Inflammatory macrophage (primary cell): ENCODE measurements at regions not wholly inside any gene's neighbourhood (a gene's known extent, or its start where the extent isn't known, plus 50 kb on each side); places are given as distances from the start of the nearest gene placed in this dataset.

Experiments used
- DNase-seq, 2 donors: peaks; one replicate each; pipeline ENCODE4 v3.0.0-alpha.2; 2020 to 2022

DNA sequence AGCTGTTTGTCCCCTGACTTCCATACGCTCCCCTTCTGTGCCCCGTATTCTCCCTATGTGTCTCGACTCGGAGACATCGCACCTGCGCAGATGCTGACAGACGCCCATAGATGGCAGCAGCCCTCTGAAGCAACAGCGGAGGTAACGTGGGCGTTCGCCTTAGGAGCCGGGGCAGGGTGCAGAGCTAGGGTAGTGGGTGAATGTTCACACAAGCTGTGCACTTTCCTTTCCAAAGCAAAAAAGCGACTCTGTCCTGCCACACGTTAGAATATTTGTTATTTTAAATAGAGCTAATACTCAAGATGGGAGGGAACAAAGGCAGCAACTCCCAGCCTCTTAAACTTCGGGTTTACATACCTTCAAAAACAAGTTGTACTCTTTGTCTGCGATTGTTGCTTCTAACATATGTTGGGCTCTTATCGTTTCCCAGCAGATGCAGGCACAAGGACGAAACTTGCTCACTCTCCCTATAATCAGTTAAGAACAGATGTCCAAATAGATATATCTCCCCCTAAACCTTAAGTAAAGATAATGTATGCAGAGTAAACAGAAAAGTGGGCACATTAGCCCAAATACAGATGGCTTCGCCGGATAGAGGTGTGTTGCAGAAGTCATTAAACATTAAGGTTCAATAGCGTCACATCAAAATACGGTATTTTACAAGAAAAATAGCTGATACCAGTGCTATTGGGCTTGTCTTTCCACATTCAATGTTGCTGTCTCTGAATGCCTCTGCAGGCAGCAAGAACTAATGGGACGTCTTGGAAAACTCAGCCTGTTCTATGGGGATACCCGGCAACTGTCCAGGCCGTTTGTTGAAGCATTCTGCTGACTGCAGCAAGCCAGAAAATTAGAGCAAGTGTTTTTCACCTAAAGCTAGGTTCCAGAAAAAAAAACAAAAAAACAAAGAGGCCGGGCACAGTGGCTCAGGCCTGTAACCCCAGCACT, 340.3 kb upstream of the PRKCQ start:
- DNase-seq: peak; percentile 92 to 98

DNA sequence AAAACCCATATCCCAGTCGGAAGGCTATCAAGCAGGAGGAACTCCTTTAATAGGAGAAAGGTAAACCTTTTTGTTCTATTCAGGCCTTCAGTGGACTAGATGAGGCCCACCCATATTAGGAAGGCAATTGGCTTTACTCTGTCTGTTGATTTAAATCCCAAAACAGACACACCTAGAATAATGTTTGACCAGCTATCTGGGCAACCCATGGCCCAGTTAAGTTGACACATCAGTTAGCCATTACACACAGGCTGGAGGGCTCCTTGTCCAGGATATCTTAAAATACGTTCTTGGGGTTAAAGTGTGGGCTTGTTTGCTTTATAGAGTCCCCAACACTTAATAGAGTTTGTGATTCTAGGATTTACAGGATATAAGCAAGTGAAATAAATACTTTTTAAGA, 339.0 kb upstream of the PRKCQ start:
- DNase-seq: no peak

DNA sequence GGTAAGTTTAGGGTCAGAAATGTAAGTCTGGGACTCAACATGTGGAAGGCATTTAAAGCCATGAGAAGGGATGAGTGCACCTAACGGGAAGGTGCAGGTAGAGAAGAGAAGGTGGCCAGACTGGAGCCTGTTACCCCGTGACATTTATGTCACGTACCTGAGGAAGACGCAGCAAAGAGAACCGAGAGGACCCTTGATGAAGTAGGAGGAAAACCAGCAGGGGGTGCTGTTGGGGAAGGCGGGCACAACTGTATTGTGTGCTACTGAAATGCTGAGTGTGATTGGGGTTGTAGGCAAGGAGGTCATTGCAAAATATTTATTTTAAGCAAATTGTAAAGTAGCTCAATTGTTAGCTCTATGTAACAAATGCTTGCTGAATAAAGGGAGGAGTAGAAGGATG, 338.2 kb upstream of the PRKCQ start:
- peak; percentile 52 to 57 for DNase-seq

DNA sequence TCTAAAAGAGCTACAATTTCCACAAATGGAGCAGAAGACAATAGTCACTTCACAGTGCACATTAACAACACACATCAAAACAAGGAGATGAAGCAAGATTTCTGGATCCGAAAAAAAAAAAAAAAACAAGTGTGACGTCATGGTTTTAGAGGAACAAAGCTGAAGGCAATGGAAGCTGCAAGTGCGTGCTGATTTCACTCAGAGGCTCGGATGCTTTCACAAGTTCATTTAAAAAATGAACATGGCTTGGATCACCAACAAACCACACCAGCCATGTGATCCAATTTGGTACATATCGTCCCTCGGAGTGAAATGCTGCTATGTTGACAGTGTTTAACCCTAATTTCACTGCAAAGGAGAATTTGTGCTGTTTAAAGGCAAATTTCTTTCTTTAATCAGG, 337.0 kb upstream of the PRKCQ start:
- peak; percentile 86 to 92 for DNase-seq

DNA sequence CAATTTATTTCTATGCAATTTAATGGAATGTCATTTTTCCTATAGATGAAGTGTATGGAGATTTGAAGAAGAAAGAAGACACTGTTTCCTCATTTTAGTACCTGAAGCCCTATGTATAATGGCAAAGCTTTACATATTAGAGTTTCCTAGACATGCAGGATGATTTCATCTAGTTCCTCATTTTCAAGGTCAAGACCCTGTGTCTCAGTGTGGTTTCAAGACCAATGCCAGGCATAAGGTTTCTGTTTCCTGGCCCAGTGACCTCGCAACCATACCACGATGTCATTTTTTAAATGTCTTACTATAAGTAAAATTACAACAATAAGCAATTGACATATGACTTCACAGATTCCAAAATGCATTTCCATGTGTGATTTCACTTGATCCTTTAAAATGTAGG, 336.5 kb upstream of the PRKCQ start:
- peak; percentile 53 to 62 for DNase-seq

DNA sequence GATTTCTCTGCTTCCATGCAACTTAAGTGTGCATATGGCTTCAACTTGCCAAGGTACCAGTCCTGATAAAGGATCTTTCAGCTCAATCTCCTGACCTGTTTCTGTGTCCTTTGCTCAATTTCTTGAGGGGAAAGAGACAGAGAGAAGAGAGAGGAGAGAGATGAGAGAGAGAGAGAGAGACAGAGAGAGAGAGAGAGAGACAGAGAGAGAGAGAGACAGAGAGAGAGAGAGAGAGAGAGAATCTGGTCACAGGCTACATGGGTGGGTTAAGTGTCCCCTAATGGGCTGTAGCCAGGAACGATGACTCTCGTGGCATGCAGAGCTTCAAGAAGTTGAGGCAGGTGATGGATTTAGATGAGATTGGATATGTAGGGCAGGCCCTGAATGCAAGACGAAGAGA, 335.2 kb upstream of the PRKCQ start:
- no peak for DNase-seq

DNA sequence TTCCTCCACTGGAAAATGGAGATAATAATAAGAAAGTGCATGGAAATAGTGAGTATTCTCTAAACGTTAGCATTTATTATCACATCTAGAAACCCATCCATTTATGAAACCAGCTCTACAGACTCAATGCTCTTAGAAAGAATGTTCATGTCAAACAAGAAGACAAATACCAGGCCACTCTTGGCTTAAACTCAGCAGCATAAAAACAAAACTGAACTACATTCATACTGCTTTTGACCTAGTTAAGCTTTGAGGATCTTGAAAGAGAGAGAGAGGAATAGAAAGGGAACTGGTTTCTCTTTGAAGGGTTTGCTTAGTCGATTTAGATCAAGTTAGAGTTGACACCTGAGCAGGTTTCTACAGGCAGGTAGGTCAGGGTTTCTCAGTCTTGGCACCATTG, 332.9 kb upstream of the PRKCQ start:
- DNase-seq: no peak

DNA sequence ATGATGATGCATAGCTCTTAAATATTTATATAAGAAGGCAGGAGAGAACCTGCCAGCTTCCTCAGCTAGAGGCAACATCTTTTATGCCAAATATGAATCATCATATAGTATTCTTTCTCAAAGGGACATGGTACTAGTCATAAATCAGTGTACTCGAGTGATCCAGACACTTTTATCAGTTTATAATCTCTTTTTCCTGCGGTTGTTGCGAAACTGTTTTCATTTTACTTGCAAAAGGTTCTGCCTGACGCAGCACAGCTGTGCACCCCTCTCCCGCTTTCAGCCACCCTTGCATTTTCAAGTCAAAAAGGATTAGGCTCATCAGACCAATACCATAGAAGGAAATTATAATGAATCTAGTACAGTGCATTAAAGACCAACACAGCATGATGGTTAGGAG, 332.3 kb upstream of the PRKCQ start:
- no peak for DNase-seq

DNA sequence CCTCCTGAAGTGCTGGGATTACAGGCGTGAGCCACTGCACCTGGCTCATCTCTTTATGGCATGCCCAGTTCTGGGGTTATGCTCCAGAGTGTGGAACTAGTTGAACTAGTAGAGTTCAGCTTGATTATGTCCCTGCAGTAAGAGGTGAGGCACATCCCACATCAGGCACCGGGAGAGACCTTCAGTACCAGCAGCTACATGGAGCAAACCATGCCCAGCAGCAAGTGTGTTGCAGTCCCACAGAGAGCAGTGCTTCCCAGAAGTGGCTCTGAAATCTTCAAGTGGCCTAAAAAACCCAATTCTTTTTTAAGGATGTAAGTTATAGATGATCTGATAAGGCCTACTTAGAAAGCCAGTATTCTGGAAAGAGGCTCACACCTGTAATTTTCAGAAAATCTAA, 331.9 kb upstream of the PRKCQ start:
- no peak for DNase-seq

DNA sequence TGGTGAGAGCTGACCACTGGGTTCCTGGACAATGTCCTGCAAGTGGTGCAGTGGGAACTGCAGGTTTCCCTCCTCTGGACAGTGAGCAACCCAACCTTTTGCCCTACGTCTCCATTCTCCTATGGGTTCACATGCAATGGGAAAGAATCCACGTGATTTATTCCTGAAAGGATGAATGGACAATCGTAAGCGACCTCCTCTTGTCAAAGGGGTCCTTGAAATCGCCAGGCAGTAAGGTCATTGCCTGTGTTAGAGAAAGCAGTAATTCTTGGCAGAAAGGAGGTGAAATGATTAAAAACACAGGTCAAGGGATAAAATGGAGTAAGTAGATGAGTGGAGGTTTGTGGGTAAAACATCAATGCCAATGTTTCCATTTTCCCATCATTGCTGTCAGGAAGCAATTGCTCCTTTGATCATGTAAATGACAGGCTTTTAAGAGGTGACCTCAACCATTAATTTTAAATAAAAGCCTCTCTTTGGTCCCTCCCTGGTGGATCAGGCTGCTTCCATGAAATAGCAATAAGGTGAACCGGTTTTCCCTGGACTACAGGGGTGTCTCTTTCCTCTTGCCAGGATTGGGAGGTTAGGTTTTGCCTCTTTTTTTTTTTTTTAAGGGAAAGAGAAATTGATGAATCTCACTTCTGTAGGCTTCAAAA, 330.0 kb upstream of the PRKCQ start:
- DNase-seq: no peak

DNA sequence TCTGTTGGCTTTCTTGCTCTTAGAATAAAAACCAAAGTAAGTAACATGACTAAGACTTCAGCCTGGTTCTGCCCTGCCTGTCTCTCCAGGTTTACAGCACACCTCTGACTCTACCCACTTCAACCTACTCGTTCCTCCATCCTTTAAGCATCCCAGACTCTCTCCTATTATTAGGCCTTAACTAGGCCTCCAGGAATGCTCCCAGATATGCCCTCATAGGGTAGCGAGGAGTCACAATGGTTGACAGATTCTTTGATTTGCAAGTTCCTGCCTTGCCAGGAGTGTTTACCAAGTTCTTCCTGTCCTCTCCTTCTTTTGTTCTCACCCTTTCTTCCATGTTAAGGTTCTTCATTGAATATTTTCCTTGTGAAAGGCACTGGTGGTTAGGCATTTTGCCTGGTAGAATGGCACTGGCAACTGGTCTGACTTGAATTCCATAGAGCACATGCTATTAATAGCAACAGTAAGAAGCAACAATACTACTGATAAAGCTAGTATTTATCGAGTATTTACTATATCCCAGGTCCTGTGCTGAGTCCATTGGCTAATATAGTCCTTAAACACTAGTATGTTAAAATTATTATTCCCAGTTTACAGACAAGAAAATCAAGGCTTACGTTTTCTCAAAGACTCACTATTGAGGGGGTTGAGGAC, 327.9 kb upstream of the PRKCQ start:
- DNase-seq: no peak

DNA sequence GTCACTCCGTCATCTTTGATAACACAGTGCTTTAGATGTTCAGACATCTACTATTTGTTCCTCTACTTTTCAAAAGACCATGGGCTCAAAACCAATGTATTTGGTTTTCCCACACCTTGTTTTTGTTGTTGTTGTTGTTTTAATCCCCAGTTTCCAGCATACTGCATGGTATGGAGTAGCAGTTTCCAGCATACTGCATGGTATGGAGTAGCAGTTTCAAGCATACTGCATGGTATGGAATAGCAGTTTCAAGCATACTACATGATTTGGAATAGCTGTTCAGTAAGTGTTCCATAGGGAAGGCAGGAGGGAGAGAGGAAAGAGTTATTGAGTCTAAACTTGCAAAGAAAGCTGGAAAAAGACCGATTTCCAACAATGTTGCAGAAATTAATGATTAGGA, 314.3 kb upstream of the PRKCQ start:
- DNase-seq: no peak

DNA sequence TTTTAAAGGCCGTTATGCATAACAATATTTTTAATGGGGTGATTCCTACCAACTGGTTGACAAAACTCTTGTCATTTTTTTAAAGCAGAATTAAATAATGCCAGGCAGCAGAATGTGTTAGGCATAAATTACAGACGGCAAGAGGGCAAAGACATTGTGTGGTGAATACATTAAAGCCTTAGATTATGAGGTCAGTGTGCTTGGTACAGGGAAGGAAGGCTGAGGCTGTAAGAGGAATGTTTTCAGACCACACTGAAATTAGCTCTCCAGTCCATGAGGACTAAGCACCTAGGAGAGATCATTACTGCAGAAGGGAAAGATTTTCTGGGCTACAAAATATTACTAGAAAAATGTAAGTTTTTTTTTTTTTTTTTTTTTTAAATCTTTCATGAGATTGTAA, 312.8 kb upstream of the PRKCQ start:
- no peak for DNase-seq

DNA sequence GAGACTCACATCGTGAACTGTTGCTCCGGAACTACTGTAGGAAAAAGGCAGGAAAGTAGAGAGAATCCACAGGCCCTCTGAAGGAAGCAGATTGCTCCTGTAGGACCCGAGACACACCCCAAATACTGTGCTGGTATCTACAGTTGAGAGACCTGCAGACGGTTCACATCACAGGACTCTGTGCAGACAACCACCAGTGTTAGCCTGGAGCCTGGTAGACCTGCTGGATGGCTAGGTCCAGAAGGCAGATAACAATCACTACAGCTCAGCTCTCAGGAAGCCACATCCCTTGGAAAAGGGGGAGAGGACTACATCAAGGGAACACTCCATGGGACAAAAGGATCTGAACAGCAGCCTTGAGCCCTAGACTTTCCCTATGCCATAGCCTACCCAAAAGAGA, 311.8 kb upstream of the PRKCQ start:
- DNase-seq: no peak

DNA sequence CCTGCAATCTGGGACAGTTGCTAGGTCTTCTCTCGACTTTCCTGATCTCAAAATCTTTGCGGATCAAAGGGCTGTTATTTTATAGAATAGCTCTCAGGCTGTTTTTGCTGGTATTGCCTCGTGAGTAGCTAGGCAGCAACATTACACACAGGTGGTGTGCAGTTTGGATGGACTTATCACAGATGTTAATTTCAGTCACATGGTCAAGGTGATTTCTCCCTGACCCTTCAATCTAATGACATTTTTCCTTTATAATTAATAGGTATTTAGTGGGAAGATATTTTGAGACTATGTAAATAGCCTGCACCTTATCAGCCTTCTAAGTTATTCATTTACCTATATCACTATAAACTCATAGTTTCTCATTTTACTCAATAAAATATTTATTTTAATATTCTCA, 309.6 kb upstream of the PRKCQ start:
- no peak for DNase-seq

DNA sequence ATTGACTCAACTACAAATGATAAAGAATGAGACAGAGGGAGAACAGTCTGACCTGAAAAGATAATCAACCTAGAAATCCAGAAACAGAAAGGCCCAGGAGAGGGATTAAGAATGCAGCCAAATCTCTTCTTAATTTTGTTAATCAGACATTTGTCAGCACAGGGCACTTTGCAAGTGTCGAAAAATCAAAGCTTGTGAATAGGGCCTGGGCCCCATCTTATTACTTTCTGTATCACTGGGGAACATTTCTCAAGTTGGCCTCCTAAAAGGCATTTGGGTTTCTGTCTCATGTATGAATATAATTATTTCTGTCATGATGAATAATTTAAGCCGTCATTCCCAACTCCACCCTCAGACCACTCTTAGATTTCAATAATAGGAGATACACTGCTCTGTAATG, 308.4 kb upstream of the PRKCQ start:
- no peak for DNase-seq

DNA sequence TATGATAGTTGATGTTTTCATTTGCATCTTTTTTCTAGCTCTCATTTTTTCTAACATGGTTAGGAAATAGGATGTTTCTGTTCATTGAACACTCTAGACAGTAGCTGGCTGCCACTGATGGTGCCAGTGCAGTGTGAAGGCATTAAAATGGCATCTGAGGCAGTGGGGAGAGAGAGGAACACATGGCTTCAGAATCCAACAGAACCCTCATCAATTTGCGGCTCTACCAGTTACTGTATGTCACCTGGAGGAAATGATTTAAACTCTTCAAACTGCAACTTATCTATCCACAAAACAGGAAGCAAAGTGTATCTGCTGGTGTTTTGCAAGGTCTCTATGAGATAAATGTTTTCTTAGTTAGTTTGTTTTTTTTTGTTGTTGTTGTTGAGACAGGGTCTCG, 305.2 kb upstream of the PRKCQ start:
- DNase-seq: no peak

DNA sequence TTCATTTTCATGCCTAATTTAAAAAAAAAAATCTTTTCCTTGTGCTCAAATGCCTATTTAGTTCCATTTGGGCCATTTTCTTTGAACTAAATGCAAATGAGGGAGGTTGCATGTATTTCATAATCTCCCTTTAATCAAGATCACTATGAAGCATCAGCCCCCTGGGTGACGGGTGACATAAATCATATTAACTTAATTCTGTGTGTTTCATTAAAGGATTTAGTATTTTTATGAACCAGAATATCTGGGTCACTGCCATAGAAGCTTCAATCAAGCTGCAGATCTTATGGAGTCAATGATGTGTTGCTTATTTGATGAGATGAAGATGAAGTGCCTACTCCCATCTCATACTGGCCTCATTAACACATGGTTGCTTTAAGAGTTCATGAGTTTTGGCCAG, 301.9 kb upstream of the PRKCQ start:
- no peak for DNase-seq

DNA sequence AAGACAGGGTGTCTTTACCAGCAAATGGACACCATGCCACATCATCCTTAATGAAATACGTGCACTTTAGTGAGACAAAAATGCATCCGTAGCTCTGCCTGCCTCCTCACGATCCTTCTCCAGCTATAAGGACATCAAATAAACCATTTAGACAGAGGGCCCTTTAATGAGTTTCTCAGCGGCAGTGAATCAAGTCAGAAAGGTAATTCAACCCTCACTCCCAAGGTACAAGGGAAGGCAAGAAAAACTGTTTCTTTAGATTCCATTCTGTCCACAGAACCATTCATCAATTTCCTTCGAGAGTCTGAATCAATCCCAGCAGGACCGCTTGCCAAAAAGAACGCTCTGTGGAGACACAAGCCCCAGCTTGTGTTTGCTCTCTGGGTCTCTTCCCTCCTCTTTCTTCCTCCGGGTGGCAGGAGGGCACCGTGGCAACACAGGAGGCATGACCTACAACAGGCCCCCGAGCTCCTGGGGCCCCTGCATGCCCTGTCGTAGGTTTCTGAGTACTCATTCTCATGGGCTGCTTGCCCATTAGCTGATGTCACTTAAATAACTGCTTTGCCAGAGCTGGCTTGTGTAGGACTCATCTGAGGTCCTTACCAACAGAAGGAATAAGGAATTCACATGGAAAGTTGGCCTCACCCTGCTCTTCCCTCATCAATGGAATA, 297.8 kb upstream of the PRKCQ start:
- peak in 1 of 2 donors; percentile 5 for DNase-seq

DNA sequence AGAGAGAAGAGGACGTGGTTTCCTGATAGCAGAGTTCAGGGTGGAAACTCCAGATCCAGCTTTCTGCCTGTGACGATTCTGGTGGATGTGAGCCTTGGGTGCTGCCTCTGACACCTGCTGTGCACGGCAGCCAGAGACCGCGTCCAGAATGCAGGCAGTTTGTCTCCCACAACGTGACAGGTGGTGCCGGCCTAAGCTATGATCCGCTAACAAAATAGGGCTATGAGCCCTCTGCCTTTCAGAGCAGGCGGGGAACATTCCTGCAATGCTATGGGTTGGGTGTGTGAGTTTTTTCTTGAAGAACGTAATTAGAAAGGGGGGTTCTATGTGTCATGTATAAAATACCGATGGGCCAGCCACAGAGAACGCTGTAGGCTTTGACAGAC, 297.3 kb upstream of the PRKCQ start:
- no peak for DNase-seq

DNA sequence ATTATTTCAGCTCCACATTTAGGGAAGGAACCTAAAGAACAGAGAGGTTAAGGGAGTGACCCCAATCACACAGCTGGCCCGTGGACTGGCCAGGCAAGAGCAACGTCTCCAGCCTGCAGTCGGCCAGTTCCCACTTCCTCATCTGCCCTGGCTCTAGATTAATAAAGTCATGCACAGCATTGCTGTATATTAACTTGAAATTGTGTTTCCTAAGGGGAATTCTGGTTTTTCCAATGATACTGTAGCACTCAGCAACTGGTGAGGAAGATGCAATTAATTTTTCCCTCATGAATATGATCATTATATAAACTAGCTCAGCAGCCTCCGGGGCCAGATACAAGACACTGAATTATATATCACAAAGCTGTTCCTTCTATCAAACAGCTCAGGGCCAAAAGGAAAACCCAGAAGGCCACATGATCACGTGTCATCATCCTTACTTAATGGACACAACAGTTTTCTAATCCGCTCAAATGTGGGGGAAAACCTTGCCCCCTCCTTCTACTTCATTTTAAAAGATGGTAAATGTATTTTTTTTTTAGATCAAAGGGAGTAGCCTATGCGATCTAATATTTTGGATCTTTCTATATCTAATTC, 295.3 kb upstream of the PRKCQ start:
- DNase-seq: peak; percentile 10 to 34

DNA sequence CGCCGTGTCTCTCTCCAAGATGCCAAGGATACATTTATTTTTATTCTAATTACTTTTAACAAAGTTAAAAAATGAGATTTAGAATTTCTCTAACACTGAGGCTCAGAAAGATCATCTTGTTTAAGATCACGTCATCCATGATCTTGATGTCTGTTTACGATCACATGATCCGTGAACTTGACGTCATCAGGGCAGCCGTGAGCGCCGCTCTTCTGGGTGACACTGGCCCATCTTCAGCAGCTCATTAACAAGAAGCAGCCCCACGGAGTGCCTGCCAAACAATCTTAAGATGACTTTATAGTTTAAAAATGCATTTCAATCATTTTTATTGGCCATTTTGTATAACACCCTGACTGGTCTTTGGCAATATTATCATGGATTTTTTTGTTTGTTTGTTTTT, 291.1 kb upstream of the PRKCQ start:
- no peak for DNase-seq
